HCT116 (cell line): ENCODE measurements at regions not wholly inside any gene's neighbourhood (a gene's known extent, or its start where the extent isn't known, plus 50 kb on each side); places are given as distances from the start of the nearest gene placed in this dataset.

Source experiments
- ATAC-seq: fragments of 200-7000 bp; cut with Tn5 transposase; 2 replicates; pipeline ENCODE4 v1.9.1; 2020; ENCODE audit warnings: mild to moderate bottlenecking, moderate library complexity
- BruUV-seq: library from RNA; stranded (reverse); fragments of 400-500 nt; replicated peaks from 2 replicates; lab custom pipeline; 2021; lab: Mats Ljungman, UMichigan
- CTCF ChIA-PET: fragments of 300-600 bp; sonication (Branson Sonifier 250); formaldehyde crosslinking; loops from one replicate; lab custom pipeline; 2021; ENCODE audit warnings: antibody characterized with exemption; lab: Charles Lee
- POLR2A ChIA-PET: fragments of 300-600, 350-600 bp; sonication (Branson Sonifier 250); formaldehyde crosslinking; loops from one replicate; lab custom pipeline; 2021; ENCODE audit warnings: antibody characterized with exemption; lab: Charles Lee
- RAD21 ChIA-PET, 2 experiments: fragments of 300-600 bp; sonication (Branson Sonifier 250); formaldehyde crosslinking; loops; one replicate each; lab custom pipeline; 2023; ENCODE audit warnings: low total read pairs in 2 of 2; ENCODE audit not compliant: uncharacterized antibody in 2 of 2, unreplicated experiment in 2 of 2, low non-redundant PET in 1 of 2; lab: Charles Lee
- DNase-seq: peaks from one replicate; pipeline ENCODE4 v3.0.0-alpha.2; 2010; ENCODE audit warnings: low read depth, low spot score
- H2AFZ ChIP-seq: fragments of 200-600 bp; shearing (Covaris generic), sonication (generic); 2 replicates; pipeline ENCODE4 v1.6.1; 2017; ENCODE audit warnings: low read depth, mixed run types, mixed read lengths, antibody characterized with exemption, low read length; ENCODE audit not compliant: poor library complexity, severe bottlenecking
- H3K27ac ChIP-seq: 2 replicates; pipeline ENCODE4 v1.5.1; 2012; ENCODE audit warnings: low read depth, low read length
- H3K27me3 ChIP-seq: fragments of 200-600 bp; sonication (generic); 2 replicates; pipeline ENCODE4 v1.6.1; 2016; ENCODE audit warnings: mixed run types, low read length, mixed read lengths; ENCODE audit not compliant: insufficient read depth
- H3K36me3 ChIP-seq, 2 experiments: fragments of 200-500 bp in 1 of 2; fragments of 200-600 bp in 1 of 2; sonication (Bioruptor generic) in 1 of 2; sonication (generic) in 1 of 2; 2 replicates each; pipeline versions ENCODE4 v1.5.1 to v1.6.1; 2014 to 2016; ENCODE audit warnings: low read length in 2 of 2, inconsistent platforms in 1 of 2, mixed read lengths in 1 of 2, mixed run types in 1 of 2; ENCODE audit not compliant: insufficient read depth in 2 of 2, control insufficient read depth in 1 of 2
- H3K4me1 ChIP-seq, 2 experiments: fragments of 200-600 bp in 1 of 2; sonication (generic) in 1 of 2; 2 replicates each; pipeline versions ENCODE4 v1.5.1 to v1.6.1; 2012 to 2017; ENCODE audit warnings: low read length in 2 of 2, inconsistent platforms in 1 of 2, mild to moderate bottlenecking in 1 of 2, mixed read lengths in 1 of 2, mixed run types in 1 of 2, moderate library complexity in 1 of 2; ENCODE audit not compliant: insufficient read depth in 2 of 2, control insufficient read depth in 1 of 2
- H3K4me2 ChIP-seq: fragments of 200-600 bp; sonication (generic); 2 replicates; pipeline ENCODE4 v1.6.1; 2017; ENCODE audit warnings: mixed run types, low read length, mixed read lengths
- H3K4me3 ChIP-seq, 2 experiments: fragments of 200-600 bp in 1 of 2; sonication (generic) in 1 of 2; replicated peaks in 1 of 2; 2 replicates each; pipeline ENCODE4 v1.5.1; 2011 to 2016; ENCODE audit warnings: low read length in 2 of 2, control low read depth in 1 of 2, low read depth in 1 of 2, mild to moderate bottlenecking in 1 of 2, mixed read lengths in 1 of 2, mixed run types in 1 of 2
- H3K79me2 ChIP-seq: fragments of 200-600 bp; sonication (generic); 2 replicates; pipeline ENCODE4 v1.6.1; 2017; ENCODE audit warnings: mild to moderate bottlenecking, mixed run types, low read length, moderate library complexity, mixed read lengths; ENCODE audit not compliant: insufficient read depth
- H3K9ac ChIP-seq: fragments of 200-600 bp; sonication (generic); 2 replicates; pipeline ENCODE4 v1.6.1; 2016; ENCODE audit warnings: low read length, mixed read lengths
- H3K9me2 ChIP-seq: fragments of 200-600 bp; sonication (generic), shearing (Covaris generic); 2 replicates; pipeline ENCODE4 v1.6.1; 2017; ENCODE audit warnings: mixed run types, mild to moderate bottlenecking, moderate library complexity; ENCODE audit not compliant: insufficient read depth
- H3K9me3 ChIP-seq, 2 experiments: fragments of 200-500 bp in 1 of 2; fragments of 200-600 bp in 1 of 2; sonication (Bioruptor generic) in 1 of 2; sonication (generic) in 1 of 2; 2 replicates each; pipeline ENCODE4 v1.6.1; 2014 to 2017; ENCODE audit warnings: low read length in 2 of 2, mixed read lengths in 2 of 2, inconsistent platforms in 1 of 2, low read depth in 1 of 2, mild to moderate bottlenecking in 1 of 2, mixed run types in 1 of 2, moderate library complexity in 1 of 2; ENCODE audit not compliant: control insufficient read depth in 1 of 2, insufficient read depth in 1 of 2
- H4K20me1 ChIP-seq: fragments of 200-600 bp; sonication (generic), shearing (Covaris generic); 2 replicates; pipeline ENCODE4 v1.6.1; 2017; ENCODE audit warnings: mixed run types, mild to moderate bottlenecking, moderate library complexity; ENCODE audit not compliant: insufficient read depth
- ATF3 ChIP-seq: IDR thresholded peaks from 2 replicates; pipeline ENCODE4 v1.6.1; 2012
- CTCF ChIP-seq, 3 experiments: fragments of 200-600 bp in 1 of 3; sonication (generic) in 1 of 3; IDR thresholded peaks in 2 of 3; conservative IDR thresholded peaks in 1 of 3; 2 replicates each; pipeline ENCODE4 v1.5.1; 2012 to 2017; ENCODE audit warnings: low read depth in 2 of 3, low read length in 2 of 3, antibody characterized with exemption in 1 of 3, borderline replicate concordance in 1 of 3, control low read depth in 1 of 3, mild to moderate bottlenecking in 1 of 3, mixed read lengths in 1 of 3, mixed run types in 1 of 3, moderate library complexity in 1 of 3; ENCODE audit not compliant: insufficient read depth in 1 of 3
- EGR1 ChIP-seq: IDR thresholded peaks from 2 replicates; pipeline ENCODE4 v1.6.1; 2012; ENCODE audit warnings: low read depth
- EZH2 ChIP-seq: fragments of 200-600 bp; sonication (generic); IDR thresholded peaks from 2 replicates; pipeline ENCODE4 v1.6.1; 2017; ENCODE audit warnings: antibody characterized with exemption, mixed run types
- EZH2phosphoT487 ChIP-seq: fragments of 200-600 bp; IDR thresholded peaks from 2 replicates; pipeline ENCODE4 v1.6.1; 2018; ENCODE audit warnings: antibody characterized with exemption, borderline replicate concordance
- FOSL1 ChIP-seq: IDR thresholded peaks from 2 replicates; pipeline ENCODE4 v1.6.1; 2012; ENCODE audit warnings: low read depth
- JUND ChIP-seq: IDR thresholded peaks from 2 replicates; pipeline ENCODE4 v1.6.1; 2012
- POLR2A ChIP-seq: IDR thresholded peaks from 2 replicates; pipeline ENCODE4 v1.7.0; 2011; ENCODE audit warnings: borderline replicate concordance; ENCODE audit not compliant: insufficient read depth, insufficient read length; ENCODE audit errors: extremely low read depth
- RAD21 ChIP-seq: IDR thresholded peaks from 2 replicates; pipeline ENCODE4 v1.6.1; 2012; ENCODE audit warnings: low read depth, mild to moderate bottlenecking
- REST ChIP-seq: IDR thresholded peaks from 2 replicates; pipeline ENCODE4 v1.6.1; 2012; ENCODE audit warnings: low read depth
- SIN3A ChIP-seq: IDR thresholded peaks from 2 replicates; pipeline ENCODE4 v1.6.1; 2012; ENCODE audit warnings: low read depth
- SP1 ChIP-seq: IDR thresholded peaks from 2 replicates; pipeline ENCODE4 v1.6.1; 2012; ENCODE audit warnings: low read depth
- TCF7L2 ChIP-seq: IDR thresholded peaks from 2 replicates; pipeline ENCODE4 v1.7.0; 2011; ENCODE audit warnings: borderline replicate concordance, inconsistent platforms; ENCODE audit not compliant: insufficient read depth, insufficient read length; ENCODE audit errors: extremely low read depth
- YY1 ChIP-seq: IDR thresholded peaks from 2 replicates; pipeline ENCODE4 v1.6.1; 2011; ENCODE audit warnings: low read length, low read depth, moderate library complexity, mild to moderate bottlenecking; ENCODE audit not compliant: insufficient replicate concordance; ENCODE audit errors: extremely low read depth
- ZBTB33 ChIP-seq: IDR thresholded peaks from 2 replicates; pipeline ENCODE4 v1.6.1; 2011; ENCODE audit warnings: mild to moderate bottlenecking, low read length, moderate library complexity; ENCODE audit not compliant: insufficient replicate concordance; ENCODE audit errors: extremely low read depth
- ZFX ChIP-seq: fragments of 450-650 bp; IDR thresholded peaks from 2 replicates; pipeline ENCODE4 v1.6.1; 2017
- ZNF274 ChIP-seq: fragments of 200-500 bp; sonication (Bioruptor generic); IDR thresholded peaks from 2 replicates; pipeline ENCODE4 v1.6.1; 2014; ENCODE audit warnings: mild to moderate bottlenecking, low read depth, low read length, inconsistent platforms
- intact Hi-C: fragments of 100-400 bp; cut with micrococcal nuclease; formaldehyde crosslinking; loops from 2 replicates; pipeline ENCODE4 v1.10.0; 2022

GRCh38 chr1:147820761-147821297 lies 60.4 kb upstream of the GJA5 start:
- ATAC-seq = no peak
- Histone ChIP-seq H3K27me3 (no peaks in the 10 kb centered on the region; the same call in 1 of the 2 replicates), H3K9me3 (no peaks in the 10 kb centered on the region), H3K4me3 (no peak overlapping the region), H3K4me2 (no peak overlapping the region), H4K20me1 (no peaks in the 10 kb centered on the region), H3K79me2 (no peaks in the 10 kb centered on the region), H3K27ac (no peak overlapping the region), H3K4me1 (no peaks in the 10 kb centered on the region), H3K9me2 (no peaks in the 10 kb centered on the region), H3K36me3 (no peaks in the 10 kb centered on the region), H3K9ac (no peak overlapping the region), H2AFZ (no peak overlapping the region)
- TF ChIP-seq YY1 (no peak), SIN3A (no peak), EZH2phosphoT487 (no peak), SP1 (no peak), CTCF (IDR thresholded peaks at IDR 0.05 in 2 of 3, conservative IDR thresholded peaks at IDR 0.05 in 1 of 3; ENCODE audit: borderline replicate concordance in 1 of 3, insufficient read depth in 1 of 3, low read depth in 2 of 3, low read length in 2 of 3) (no peak), JUND (no peak), ZNF274 (no peak), EZH2 (no peak), ATF3 (no peak), FOSL1 (no peak), ZFX (no peak), EGR1 (no peak), POLR2A (no peak), TCF7L2 (no peak), REST (no peak), RAD21 (no peak), ZBTB33 (no peak)
- CTCF ChIA-PET = no interaction called here
- BruUV-seq = no TSS peak
- RAD21 ChIA-PET = no interaction called here
- POLR2A ChIA-PET = no interaction called here
- intact Hi-C loops = no loop called here
- no peak for DNase-seq
